Activated CD8-positive, alpha-beta T cell treated with anti-CD3 and anti-CD28 coated beads for 36 hours (primary cell): ENCODE measurements at regions not wholly inside any gene's neighbourhood (a gene's known extent, or its start where the extent isn't known, plus 50 kb on each side); places are given as distances from the start of the nearest gene placed in this dataset.
A peak's percentile ranks its signal among the peaks of the same experiment; 100 is the strongest.

Experiments used
- ATAC-seq: fragments of 200-7000 bp; cut with Tn5 transposase; one replicate; pipeline ENCODE4 v1.10.0; 2021; ENCODE audit warnings: mild to moderate bottlenecking, moderate library complexity
- CTCF ChIA-PET: fragments of 350-600 bp; sonication (Branson Sonifier 250); formaldehyde crosslinking; loops from one replicate; lab custom pipeline; 2021; ENCODE audit warnings: antibody characterized with exemption; lab: Charles Lee
- POLR2A ChIA-PET: fragments of 350-600 bp; sonication (Branson Sonifier 250); formaldehyde crosslinking; loops from one replicate; lab custom pipeline; 2021; ENCODE audit warnings: antibody characterized with exemption; lab: Charles Lee
- DNase-seq: peaks from one replicate; pipeline ENCODE4 v3.0.0-alpha.2; 2020
- H3K27ac Mint-ChIP-seq: one replicate; pipeline ENCODE4 v1.8.0; 2021; ENCODE audit warnings: mild to moderate bottlenecking, mixed read lengths
- H3K27me3 Mint-ChIP-seq: one replicate; pipeline ENCODE4 v1.8.0; 2021; ENCODE audit warnings: mixed read lengths
- H3K36me3 Mint-ChIP-seq: one replicate; pipeline ENCODE4 v1.8.0; 2021; ENCODE audit warnings: low read depth, mixed read lengths
- H3K4me1 Mint-ChIP-seq: one replicate; pipeline ENCODE4 v1.8.0; 2021; ENCODE audit warnings: low read depth, mixed read lengths
- H3K4me3 Mint-ChIP-seq: one replicate; pipeline ENCODE4 v1.8.0; 2021; ENCODE audit warnings: mild to moderate bottlenecking, moderate library complexity, mixed read lengths
- H3K9me3 Mint-ChIP-seq: one replicate; pipeline ENCODE4 v1.8.0; 2021; ENCODE audit warnings: mixed read lengths
- CTCF ChIP-seq: fragments of 200-600 bp; IDR thresholded peaks from one replicate; pipeline ENCODE4 v1.8.0; 2022; ENCODE audit warnings: antibody characterized with exemption, mild to moderate bottlenecking
- intact Hi-C: fragments of 100-400 bp; cut with micrococcal nuclease; formaldehyde crosslinking; loops from one replicate; pipeline ENCODE4 v1.10.0; 2022

GRCh38 chr12:68487721-68488309 lies 122.9 kb upstream of the RAP1B start:
- Mint-ChIP-seq H3K27me3 (no peaks in the 10 kb centered on the region), H3K36me3 (peaks cover 1% of the 10 kb centered on the region), H3K4me1 (peaks cover 26% of the 10 kb centered on the region), H3K27ac (no peak overlapping the region), H3K4me3 (no peak overlapping the region), H3K9me3 (peaks cover 2% of the 10 kb centered on the region)
- no peak for TF ChIP-seq CTCF
- DNase-seq (no peak), ATAC-seq (no peak)
- intact Hi-C loops = no loop called here
- ChIA-PET CTCF (no interaction called here), POLR2A (no interaction called here)

GRCh38 chr12:68489273-68489672 lies 121.4 kb upstream of the RAP1B start:
- peaks cover 15% of the 10 kb centered on the region for H3K4me1 Mint-ChIP-seq
- H3K27me3 Mint-ChIP-seq = no peaks in the 10 kb centered on the region
- H3K9me3 Mint-ChIP-seq = peaks cover 2% of the 10 kb centered on the region
- H3K36me3 Mint-ChIP-seq = peaks cover 1% of the 10 kb centered on the region
- TF ChIP-seq CTCF = no peak
- intact Hi-C loops = no loop called here
- no peak overlapping the region for H3K4me3 Mint-ChIP-seq
- ATAC-seq = no peak
- DNase-seq = no peak
- CTCF ChIA-PET = interaction anchor here (1.4 kb wide), 1 partner anchor 8 kb away, joined by 3 read pairs; no protein-coding TSS in a partner anchor
- no peak overlapping the region for H3K27ac Mint-ChIP-seq
- POLR2A ChIA-PET = no interaction called here

GRCh38 chr12:68490476-68490875 lies 120.2 kb upstream of the RAP1B start:
- H3K4me1 Mint-ChIP-seq = peaks cover 17% of the 10 kb centered on the region
- no peak for TF ChIP-seq CTCF
- no peaks in the 10 kb centered on the region for H3K27me3 Mint-ChIP-seq
- CTCF ChIA-PET = no interaction called here
- DNase-seq = no peak
- no peaks in the 10 kb centered on the region for H3K36me3 Mint-ChIP-seq
- H3K9me3 Mint-ChIP-seq = peaks cover 2% of the 10 kb centered on the region
- intact Hi-C loops = no loop called here
- no peak overlapping the region for H3K4me3 Mint-ChIP-seq
- ATAC-seq = no peak
- H3K27ac Mint-ChIP-seq = no peak overlapping the region
- POLR2A ChIA-PET = interaction anchor here (0.5 kb wide), 1 partner anchor 74 kb away, joined by 3 read pairs; no protein-coding TSS in a partner anchor

GRCh38 chr12:68491204-68491960 lies 119.3 kb upstream of the RAP1B start:
- intact Hi-C loops = no loop called here
- peaks cover 24% of the 10 kb centered on the region for H3K4me1 Mint-ChIP-seq
- H3K4me3 Mint-ChIP-seq = no peak overlapping the region
- no peak for TF ChIP-seq CTCF
- DNase-seq = peak; percentile 18
- ATAC-seq = no peak
- no peaks in the 10 kb centered on the region for H3K27me3 Mint-ChIP-seq
- CTCF ChIA-PET = no interaction called here
- H3K36me3 Mint-ChIP-seq = no peaks in the 10 kb centered on the region
- POLR2A ChIA-PET = interaction anchor here (0.5 kb wide), 1 partner anchor 75 kb away, joined by 3 read pairs; no protein-coding TSS in a partner anchor
- H3K27ac Mint-ChIP-seq = no peak overlapping the region
- H3K9me3 Mint-ChIP-seq = peaks cover 2% of the 10 kb centered on the region
